GM19452 (cell line): ENCODE measurements at regions not wholly inside any gene's neighbourhood (a gene's known extent, or its start where the extent isn't known, plus 50 kb on each side); places are given as distances from the start of the nearest gene placed in this dataset.
"Not testable (repeated sequence)": the region's sequence is repeated elsewhere in the genome, so short reads cannot be mapped to it uniquely, and the experiment has no call there.

ENCODE experiments used
- ATAC-seq: cut with Tn5 transposase; IDR thresholded peaks from one replicate; pipeline ENCODE4 v1.9.1; 2021; ENCODE audit not compliant: unreplicated experiment

DNA sequence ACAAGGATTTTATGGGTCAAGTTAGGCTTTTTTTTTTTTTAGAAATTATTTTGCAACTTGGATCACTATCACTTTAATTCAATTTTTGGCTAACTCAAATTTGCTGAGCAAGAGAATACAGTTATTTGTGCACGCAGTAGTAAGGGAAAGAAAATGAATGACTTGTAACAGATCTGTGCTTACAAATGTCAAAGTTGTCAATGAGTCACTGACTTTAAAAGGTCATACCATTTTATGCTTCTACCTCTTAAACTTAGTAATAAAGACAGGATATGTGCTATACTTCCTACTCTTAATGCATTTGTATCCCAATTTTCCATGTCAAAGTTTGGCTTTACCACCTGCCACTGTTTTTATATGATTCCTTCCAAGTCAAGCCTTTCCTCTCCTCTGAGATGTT lies 131.1 kb upstream of the FBXO33 start:
- no peak for ATAC-seq

DNA sequence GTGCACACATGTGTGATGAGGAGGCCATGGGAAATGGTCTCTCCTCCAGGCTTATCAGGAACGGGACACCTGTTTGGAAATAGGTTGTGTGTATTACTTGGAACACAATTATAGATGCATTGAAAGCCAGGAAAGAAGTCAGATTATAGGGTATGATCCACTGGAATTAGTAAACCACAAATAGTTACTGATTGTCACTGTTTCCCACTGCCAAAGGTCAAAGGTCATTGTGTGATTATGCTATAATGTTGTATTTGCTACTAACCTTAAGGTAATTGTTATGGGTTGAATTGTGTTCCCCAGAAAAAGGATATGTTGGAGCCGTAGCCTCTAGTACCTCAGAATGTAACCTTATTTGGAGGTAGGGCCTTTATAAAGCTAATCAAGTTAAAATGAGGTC lies 129.9 kb upstream of the FBXO33 start:
- ATAC-seq = no peak

DNA sequence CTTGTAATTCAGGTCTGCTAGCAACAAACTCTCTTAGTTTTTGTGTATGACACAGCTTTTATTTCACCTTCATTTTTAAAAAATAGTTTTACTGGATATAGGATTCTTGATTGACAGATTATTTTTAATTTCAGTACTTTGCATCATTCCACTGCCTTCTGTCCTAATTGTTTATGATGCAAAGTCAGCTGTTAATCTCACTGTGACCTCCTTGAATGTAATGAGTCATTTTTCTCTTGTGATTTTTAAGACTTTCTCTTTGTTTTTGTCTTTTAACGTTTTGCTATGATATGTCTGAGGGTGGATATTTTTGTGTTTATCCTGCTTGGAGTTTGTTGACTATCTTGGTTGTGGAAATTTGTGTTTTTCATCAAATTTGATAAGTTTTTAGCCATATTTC lies 126.3 kb upstream of the FBXO33 start:
- no peak for ATAC-seq

DNA sequence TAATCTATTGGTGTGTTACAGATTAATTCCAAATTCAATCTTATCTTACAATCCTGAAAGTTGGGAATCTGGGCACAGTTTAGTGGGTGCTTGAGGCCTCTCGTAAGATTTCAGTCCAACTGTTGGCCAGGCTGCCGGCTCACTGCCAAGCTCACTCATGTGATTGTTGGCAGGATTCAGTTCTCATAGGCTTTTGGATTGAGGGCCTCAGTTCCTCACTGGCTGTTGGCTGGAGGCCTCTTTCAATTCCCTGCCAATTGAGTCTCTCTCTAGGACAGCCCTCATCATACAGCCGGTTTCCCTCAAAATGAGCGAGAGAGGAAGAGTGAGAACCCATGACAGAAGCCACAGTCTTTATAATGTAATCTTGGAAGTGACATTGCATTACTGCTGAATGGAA lies 123.5 kb upstream of the FBXO33 start:
- ATAC-seq = no peak

DNA sequence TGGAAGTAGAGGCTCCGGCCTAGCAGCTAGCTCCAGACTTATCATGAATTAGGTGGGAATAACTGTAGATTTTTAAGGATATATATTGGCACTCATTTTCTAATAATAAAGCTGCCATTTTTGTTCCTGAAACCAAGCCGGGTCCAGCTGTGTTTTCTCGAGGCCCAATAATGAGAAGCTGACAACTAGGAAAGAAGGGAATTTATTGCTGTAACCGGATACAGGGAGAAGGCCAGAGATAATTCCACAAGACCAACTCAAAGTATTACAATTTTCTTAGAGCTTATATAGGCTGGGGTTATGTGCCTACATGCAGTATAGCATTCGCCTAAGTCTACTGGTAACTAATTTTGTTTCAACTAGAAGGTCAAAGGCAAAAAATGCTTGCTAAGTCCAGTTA lies 122.3 kb upstream of the FBXO33 start:
- ATAC-seq = no peak

DNA sequence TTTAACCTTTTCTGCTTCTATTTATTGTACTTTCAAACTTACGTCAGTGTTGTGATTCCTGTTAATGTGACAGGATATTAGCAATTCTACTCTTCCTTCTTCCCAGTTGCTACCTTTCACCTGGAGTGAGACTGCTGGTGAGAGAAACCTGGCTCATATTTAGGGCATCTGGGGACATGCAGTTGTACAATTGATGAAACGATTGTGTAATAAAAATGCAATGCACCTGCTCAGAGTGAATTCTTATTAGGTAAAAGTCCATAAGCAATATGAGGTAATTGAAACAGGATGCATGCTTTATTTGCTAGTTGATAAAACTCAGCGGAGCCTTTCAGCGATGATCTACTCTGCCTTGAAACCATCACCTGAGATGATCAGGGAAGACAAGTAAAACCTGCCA lies 116.1 kb upstream of the FBXO33 start:
- no peak for ATAC-seq

DNA sequence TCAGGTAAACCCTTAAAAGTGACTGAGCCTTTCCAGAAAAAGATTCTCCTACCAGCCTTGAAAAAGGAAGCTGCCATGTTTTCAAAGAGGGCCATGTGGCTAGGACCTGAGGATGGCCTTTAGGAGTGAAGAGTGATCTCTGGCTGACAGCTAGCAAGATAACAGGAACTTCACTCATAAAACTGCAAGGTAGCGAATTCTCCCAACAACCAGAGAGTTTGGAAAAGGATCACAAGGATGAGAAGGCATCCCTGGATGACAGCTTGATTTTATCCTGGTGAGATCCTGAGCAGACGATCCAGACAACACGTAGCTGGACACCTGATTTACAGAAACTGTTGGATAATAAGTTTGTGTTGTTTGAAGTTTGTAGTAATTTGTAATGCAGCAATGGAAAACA lies 115.6 kb upstream of the FBXO33 start:
- no peak for ATAC-seq

DNA sequence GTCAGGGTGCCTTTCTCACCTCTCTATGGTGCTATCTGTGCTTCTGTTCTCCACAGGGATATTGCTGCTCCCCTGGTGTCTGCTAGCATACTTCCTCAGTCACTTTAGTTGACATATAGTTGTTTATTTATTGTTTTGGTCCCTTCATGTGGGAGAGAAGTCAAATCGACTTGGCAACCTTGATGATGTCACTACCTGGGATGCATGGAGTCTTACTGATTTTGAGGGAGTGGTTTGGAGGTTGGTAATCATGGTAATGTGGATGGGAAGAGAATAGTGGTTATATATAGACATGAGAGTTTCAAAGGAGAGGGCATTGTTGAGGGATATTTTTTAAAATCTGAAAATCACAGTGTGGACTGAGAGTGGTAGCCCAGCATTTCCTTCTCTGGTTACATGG lies 73.6 kb upstream of the FBXO33 start:
- ATAC-seq = no peak

DNA sequence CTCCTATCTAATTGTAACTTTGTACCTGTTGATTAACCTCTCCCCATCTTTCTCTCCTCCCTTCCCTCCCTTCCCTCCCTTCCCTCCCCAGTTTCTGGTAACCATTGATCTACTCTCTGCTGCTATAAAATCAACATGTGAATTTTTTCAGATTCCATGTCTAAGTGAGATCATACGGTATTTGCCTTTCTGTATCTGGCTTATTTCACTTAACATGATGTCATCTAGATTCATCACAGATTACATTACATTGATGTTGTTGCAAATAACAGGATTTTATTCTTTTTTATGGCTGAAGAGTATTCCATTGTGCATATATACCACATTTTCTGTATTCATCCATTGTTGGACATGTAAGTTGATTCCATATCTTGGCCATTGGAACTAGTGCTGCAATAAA lies 68.0 kb upstream of the FBXO33 start:
- ATAC-seq = no peak

DNA sequence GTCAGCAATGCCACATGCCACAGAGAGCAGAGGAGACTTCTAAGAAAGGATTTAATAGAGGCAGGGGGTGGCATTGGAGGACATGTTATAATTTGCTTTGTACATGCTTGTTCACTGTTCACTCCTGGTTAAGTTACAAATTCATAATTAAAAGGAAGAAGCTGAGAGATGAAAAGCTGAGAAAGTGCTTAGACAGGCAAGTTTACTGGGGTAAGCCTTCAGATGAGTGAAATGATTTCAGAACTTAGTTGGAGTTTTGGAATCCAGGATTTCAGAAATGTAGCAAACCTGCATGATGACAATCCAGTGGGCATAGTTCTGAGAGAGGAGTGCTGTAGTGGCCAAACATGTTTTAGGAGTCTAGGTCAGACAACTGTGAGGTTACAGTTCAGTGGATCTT lies 67.3 kb upstream of the FBXO33 start:
- ATAC-seq = no peak

DNA sequence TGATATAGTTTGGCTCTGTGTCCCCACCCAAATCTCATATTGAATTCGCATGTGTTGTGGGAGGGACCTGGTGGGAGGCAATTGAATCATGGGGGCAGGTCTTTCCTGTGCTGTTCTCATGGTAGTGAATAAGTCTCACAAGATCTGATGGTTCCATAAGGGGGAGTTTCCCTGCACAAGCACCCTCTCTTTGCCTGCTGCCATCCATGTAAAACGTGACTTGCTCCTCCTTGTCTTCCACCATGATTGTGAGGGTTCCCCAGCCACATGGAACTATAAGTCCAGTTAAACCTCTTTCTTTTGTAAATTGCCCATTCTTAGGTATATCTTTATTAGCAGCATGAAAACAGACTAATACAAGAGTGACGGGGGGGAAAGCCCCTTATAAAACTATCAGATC lies 65.4 kb upstream of the FBXO33 start:
- not testable (repeated sequence) for ATAC-seq

DNA sequence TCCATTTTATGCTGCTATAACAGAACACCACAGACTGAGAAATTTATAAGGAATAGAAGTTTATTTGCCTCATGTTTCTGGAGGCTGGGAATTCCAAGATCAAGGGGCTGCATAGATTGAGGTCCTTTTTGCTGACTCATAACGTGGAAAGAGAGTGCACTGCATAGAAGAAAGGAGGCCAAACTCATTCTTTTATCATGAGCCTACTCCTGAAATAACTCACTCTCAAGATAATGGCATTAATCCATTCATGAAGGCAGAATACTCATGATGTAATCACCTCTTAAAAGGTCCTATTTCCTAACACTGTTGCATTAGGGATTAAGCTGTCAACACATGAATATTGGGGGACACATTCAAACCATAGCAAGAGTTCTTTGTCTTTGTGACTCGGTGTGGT lies 60.0 kb upstream of the FBXO33 start:
- ATAC-seq = no peak

DNA sequence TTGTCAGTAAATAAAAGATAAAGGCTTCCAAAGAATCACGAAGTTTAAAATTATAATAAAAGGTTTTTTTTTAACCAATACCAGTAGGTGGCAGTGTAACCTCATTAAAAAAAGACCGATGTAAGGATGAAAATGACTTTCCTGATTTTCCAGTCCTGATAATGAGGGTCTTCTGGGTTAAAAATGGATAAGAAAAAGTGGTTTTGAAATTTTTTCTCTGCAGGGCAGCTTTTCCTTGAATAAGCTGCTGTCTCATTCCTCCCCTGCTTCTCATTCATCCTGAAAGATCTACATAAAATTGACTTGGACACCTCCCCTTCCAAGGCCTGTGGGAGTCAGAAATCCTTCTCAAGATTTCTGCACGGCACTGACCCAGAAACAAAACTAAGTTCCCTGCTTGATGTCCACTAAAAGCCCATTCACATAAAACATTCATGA lies 58.9 kb upstream of the FBXO33 start:
- ATAC-seq = no peak

DNA sequence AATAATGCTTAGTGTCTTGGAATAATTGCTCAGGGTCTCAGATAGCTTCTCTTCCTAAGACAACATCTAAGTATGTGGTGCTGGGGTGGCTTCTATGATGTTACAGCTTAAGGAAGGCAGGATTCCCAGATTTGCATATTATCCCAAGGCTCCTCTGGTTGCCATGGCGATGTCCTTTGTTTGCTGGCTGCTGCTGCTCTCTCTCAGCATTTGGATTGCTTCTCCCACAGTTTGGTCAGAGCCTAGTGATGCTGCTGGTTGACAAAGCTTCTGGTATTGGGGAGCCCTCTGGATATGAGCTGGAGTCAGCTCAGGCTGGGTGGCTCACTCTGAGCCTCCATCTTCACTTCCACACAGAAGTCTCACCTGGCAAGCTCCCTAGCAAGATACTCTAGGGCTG lies 56.4 kb upstream of the FBXO33 start:
- ATAC-seq = no peak

DNA sequence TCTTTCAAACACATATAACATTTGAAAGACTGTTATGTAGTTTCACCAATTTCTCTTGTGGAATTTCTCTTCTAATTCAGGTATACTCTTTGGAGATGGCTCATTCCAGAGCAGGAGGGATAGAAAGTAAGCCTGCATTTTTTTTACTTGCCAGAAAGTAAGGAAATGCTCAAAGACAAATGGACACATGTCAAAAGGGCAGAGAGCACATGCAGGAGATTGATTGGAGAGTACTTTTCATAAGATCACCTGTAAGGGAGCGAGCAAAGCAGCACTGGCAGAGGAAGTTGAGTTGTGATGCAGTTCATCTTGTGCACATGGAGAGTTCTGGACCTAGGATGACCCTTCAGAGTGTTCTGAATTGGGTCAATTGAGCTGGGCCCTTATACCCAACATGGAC lies 51.4 kb upstream of the FBXO33 start:
- ATAC-seq = no peak
